ENCODE measurements at regions not wholly inside any gene's neighbourhood (a gene's known extent, or its start where the extent isn't known, plus 50 kb on each side); places are given as distances from the start of the nearest gene placed in this dataset.

DNA sequence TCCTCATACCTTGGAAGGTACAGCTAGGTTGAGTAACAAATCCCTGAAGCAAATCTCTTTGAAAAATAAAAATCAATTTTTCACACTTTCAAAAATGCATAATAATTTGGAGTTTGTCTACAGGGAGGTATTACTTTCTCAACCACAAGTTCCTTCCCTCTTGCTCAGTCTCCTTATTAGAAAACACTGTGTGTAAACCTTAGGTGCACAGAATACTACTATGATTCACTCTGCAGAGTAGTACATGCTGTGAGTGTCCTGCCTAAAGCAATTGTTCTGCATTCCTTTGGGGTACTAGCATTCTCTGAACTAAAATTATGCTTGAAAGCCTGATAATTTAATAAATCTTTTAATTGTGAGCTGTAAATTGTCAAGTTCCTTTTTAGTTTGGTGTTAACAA, 115.9 kb upstream of the EPHA3 start:
- H3K9me2 ChIP-seq: no peaks in the 10 kb centered on the region
- no peaks in the 10 kb centered on the region for H3K4me1 ChIP-seq (ENCODE audit: control insufficient read depth in 1 of 2, insufficient read depth in 2 of 2, low read depth in 1 of 2, low read length in 1 of 2)
- TF ChIP-seq MEF2A (IDR thresholded peaks at IDR 0.05; ENCODE audit: borderline replicate concordance, low read depth) (no peak), FOXJ3 (CRISPR knock-in tag; IDR thresholded peaks at IDR 0.05) (no peak), SIN3A (IDR thresholded peaks at IDR 0.05; ENCODE audit: borderline replicate concordance, low read depth, low read length) (no peak), GABPA (IDR thresholded peaks at IDR 0.05; ENCODE audit: low read depth) (no peak), JUND (IDR thresholded peaks at IDR 0.05) (no peak), POLR2AphosphoS5 (IDR thresholded peaks at IDR 0.05; ENCODE audit: low read depth, low read length) (no peak), NRF1 (IDR thresholded peaks at IDR 0.05; ENCODE audit: low read depth, low read length) (no peak), GATA2 (CRISPR knock-in tag; IDR thresholded peaks at IDR 0.05) (no peak), CHD2 (IDR thresholded peaks at IDR 0.05; ENCODE audit: low read length, partially characterized antibody) (no peak), ELF1 (IDR thresholded peaks at IDR 0.05) (no peak), FOXM1 (IDR thresholded peaks at IDR 0.05; ENCODE audit: low read depth) (no peak), TCF12 (IDR thresholded peaks at IDR 0.05) (no peak), RXRA (IDR thresholded peaks at IDR 0.05; ENCODE audit: borderline replicate concordance, low read depth) (no peak), EP300 (IDR thresholded peaks at IDR 0.05; ENCODE audit: borderline replicate concordance in 1 of 2, low read depth in 1 of 2, low read length in 1 of 2) (no peak), RFX5 (IDR thresholded peaks at IDR 0.05; ENCODE audit: low read length) (no peak), NFIC (IDR thresholded peaks at IDR 0.05; ENCODE audit: borderline replicate concordance) (no peak)
- TF ChIP-seq, protein P1, sequence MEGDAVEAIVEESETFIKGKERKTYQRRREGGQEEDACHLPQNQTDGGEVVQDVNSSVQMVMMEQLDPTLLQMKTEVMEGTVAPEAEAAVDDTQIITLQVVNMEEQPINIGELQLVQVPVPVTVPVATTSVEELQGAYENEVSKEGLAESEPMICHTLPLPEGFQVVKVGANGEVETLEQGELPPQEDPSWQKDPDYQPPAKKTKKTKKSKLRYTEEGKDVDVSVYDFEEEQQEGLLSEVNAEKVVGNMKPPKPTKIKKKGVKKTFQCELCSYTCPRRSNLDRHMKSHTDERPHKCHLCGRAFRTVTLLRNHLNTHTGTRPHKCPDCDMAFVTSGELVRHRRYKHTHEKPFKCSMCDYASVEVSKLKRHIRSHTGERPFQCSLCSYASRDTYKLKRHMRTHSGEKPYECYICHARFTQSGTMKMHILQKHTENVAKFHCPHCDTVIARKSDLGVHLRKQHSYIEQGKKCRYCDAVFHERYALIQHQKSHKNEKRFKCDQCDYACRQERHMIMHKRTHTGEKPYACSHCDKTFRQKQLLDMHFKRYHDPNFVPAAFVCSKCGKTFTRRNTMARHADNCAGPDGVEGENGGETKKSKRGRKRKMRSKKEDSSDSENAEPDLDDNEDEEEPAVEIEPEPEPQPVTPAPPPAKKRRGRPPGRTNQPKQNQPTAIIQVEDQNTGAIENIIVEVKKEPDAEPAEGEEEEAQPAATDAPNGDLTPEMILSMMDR (IDR thresholded peaks at IDR 0.05): no peak
- TF ChIP-seq, protein P2, sequence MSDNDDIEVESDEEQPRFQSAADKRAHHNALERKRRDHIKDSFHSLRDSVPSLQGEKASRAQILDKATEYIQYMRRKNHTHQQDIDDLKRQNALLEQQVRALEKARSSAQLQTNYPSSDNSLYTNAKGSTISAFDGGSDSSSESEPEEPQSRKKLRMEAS (IDR thresholded peaks at IDR 0.05; ENCODE audit: low read depth): no peak
- TF ChIP-seq, protein P3, sequence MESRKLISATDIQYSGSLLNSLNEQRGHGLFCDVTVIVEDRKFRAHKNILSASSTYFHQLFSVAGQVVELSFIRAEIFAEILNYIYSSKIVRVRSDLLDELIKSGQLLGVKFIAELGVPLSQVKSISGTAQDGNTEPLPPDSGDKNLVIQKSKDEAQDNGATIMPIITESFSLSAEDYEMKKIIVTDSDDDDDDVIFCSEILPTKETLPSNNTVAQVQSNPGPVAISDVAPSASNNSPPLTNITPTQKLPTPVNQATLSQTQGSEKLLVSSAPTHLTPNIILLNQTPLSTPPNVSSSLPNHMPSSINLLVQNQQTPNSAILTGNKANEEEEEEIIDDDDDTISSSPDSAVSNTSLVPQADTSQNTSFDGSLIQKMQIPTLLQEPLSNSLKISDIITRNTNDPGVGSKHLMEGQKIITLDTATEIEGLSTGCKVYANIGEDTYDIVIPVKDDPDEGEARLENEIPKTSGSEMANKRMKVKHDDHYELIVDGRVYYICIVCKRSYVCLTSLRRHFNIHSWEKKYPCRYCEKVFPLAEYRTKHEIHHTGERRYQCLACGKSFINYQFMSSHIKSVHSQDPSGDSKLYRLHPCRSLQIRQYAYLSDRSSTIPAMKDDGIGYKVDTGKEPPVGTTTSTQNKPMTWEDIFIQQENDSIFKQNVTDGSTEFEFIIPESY (IDR thresholded peaks at IDR 0.05; ENCODE audit: borderline replicate concordance, low read depth): no peak
- H2AFZ ChIP-seq (ENCODE audit: low read depth): no peak overlapping the region
- H3K9ac ChIP-seq: no peak overlapping the region
- H3K4me3 ChIP-seq (ENCODE audit: low read depth in 2 of 2, low read length in 1 of 2): no peak overlapping the region
- H3F3A ChIP-seq (replicated peaks; ENCODE audit: insufficient read depth): no peaks in the 10 kb centered on the region
- no peaks in the 10 kb centered on the region for H3K9me3 ChIP-seq
- ChIA-PET POLR2A (no interaction called here), CTCF (no interaction called here)
- no peak overlapping the region for H3K27ac ChIP-seq (ENCODE audit: low read depth in 2 of 2, low read length in 1 of 2)
- H3K79me2 ChIP-seq (ENCODE audit: insufficient read depth): no peaks in the 10 kb centered on the region
- no peaks in the 10 kb centered on the region for H3K27me3 ChIP-seq (ENCODE audit: insufficient read depth)
- no peak for DNase-seq
- no peaks in the 10 kb centered on the region for H3K36me3 ChIP-seq (replicated peaks in 1 of 2; ENCODE audit: control insufficient read depth in 1 of 2, insufficient read depth in 2 of 2, low read length in 1 of 2)
- H4K20me1 ChIP-seq (ENCODE audit: insufficient read depth): no peaks in the 10 kb centered on the region
- no peak overlapping the region for H3K4me2 ChIP-seq
